HG02678 (cell line): ENCODE measurements at regions not wholly inside any gene's neighbourhood (a gene's known extent, or its start where the extent isn't known, plus 50 kb on each side); places are given as distances from the start of the nearest gene placed in this dataset.

Source experiments
- ATAC-seq: cut with Tn5 transposase; IDR thresholded peaks from one replicate; pipeline ENCODE4 v1.9.1; 2021; ENCODE audit warnings: mild to moderate bottlenecking, moderate library complexity; ENCODE audit not compliant: unreplicated experiment

DNA sequence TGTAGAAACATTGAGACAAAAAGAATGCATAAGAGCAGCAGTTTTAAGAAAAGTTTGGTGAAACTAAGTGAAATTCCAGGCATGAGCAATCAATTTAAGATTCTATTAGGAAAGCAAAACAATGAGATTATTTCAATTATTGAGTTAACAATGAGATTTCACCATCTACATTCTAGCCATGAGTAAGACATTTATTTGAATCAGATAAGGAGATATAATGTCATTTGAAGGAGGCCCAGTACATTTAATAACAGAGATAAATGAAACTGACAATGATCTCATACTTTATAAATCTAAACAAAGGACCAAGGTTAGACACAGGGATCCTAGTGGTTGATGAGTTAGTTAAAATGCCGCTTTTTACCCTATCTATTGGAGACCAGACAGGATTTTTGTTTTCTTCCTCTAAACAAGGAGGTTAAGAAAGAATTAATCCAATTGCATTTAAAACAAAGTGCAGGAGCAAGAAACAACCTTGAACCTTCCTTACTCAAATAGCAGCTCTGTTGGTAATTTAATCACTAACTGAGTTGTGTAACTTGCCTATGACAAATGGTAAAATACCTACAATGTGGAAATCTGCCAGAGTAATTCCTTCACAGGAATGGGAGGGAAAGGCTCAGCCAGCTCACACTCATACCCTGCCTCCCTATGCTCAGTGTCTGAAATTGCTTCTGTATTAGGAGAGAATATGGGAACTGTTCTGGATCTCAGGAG, 103.5 kb upstream of the NR3C1 start:
- ATAC-seq, result no peak

DNA sequence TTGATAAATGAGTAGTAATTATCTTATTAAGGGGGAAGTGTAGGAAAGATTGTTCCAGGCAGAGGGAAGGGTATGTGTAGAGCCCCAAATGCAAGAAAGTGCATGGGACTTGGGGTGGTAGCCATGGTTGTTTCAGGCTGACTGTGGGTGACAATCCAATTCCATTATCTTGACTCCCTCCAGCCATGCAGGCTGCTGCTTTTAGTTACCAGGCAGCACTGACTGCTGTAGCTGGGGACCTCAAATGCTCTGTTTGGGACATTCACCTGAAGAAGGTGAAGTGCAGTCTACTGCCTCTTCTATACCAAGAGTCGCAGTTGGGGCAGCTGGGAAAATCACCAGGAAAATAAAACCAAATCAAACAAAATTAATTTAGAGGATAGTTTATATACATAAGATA, 102.4 kb upstream of the NR3C1 start:
- ATAC-seq, result no peak

DNA sequence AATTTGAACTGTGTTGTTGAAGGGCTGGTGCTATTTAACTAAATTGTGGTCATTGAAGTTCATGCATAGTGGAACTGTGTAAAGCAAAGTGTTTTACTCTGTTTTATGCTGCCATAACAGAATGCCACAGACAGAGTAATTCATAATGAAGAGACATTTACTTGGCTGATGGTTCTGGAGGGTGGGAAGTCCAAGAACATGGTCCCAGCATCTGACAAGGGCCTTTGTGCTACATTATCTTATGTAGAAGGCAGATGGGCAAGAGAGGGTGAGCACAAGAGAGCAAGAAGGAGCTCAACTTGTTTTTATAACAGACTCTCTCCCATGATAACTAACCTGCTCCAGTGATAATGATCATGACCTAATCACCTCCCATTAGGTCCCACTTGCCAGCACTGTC, 101.9 kb upstream of the NR3C1 start:
- no peak for ATAC-seq

DNA sequence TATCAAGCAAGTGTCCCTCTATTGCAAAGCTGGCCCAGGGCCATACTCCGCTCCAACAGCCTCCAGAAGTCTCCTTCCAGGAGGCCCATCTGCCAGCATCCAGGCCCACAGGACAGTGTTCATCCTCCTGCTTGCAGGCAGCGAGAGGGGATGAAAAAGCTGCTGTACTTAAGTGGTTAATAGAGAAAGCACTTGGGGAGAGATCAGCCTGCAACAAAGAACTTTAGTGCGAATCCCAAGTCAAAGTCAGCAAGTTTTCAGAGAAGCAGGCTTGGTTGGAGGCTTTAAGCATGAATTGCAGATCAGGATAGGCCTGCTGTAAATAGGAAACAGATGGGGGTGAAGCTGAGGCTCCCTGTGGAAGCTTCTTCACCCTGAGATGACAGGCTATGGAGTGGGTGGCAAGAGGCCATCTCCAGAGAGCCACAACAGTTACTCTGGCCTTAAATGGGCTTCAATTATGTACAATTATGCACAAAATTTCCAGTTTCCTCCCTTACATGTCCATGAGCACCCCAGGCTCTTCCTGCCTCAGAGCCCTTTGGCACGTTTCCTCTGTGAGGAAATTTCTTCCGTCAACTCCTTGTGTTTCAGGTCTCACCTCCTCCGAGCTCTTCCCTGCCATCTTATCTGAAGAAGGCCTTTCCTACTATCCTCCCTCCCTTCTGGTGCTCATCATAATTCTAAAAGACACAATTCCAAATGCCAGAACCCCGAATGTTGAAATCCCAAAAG, 98.0 kb upstream of the NR3C1 start:
- no peak for ATAC-seq

DNA sequence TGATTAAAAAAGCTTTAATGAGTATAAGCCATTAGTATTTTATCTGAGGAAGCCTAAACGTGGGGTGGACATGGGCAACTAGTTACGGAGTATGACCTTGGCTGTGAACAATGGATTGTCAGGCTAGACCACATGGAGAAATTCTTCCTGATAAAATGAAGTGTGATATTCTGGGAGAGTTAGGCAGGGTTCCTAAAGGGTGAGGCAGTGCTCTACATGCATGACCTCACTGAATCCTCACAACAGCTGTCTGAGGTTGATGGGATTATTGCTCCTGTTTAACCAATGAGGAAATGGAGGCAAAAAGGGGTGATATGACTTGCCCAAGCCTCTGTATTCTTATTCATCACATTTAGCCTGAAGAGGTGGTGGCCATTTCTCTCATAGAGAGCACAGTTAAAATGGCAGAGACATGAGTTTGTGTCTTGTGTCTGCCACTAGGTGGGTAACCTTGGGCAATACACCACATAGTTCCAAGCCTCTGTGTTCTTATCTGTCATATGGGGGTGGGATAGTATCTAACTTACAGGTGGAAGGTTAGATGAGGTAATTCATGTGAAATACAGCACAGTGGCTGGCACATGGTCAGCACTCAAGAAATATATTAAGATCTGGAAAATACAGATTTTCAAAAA, 96.1 kb upstream of the NR3C1 start:
- no peak for ATAC-seq

DNA sequence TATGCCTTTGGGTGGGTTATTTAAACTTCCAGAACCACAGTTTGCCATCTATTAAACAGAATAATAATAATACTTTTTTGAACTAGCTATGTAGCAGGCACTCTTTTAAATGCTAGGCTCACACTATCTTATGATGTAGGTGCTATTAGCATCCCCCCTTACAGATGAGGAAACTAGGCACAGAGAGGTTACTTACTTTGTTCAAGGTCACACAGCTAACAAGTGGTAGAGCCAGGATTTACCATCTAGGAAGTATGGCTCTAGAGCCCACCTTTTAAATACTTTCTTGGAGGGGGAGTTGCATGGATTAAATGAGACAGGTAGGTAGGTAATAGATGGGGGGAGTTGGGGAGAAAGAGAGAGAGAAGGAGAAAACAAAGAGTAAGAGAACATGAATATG, 95.3 kb upstream of the NR3C1 start:
- no peak for ATAC-seq

DNA sequence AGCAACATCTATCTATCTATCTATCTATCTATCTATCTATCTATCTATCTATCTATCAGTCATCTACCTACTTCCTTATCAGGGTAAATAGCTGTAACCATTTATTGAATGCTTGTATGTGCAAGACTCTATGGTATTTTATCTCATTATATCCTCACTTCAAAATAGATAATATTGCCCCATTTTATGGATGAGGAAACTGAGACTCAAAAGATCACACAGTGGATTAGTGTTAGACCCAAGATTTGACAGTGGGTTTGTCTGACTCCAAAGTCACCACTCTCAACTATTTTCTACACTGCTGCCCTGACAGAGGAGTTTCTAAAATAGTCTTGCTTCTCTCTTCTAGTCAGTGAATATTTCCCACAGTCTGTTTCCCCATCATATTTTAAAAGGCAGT, 94.3 kb upstream of the NR3C1 start:
- no peak for ATAC-seq

DNA sequence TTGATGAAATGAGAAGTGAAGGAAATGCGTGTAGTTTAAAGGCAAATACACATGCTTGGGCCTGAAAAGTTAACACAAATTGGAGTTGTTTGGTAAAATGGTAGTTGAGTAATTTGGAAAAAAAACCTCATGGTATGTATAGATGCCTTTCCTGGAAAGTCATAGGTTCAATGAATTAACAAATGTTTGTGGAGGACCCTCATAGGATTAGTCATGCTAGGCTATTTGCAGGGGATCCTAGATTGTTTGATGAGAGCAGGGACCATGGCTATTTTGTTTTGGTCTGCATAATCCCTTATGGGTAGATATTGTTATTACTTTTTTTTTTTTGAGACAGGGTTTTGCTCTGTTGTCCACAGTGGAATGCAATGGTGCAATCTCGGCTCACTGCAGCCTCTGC, 93.5 kb upstream of the NR3C1 start:
- ATAC-seq, result no peak

DNA sequence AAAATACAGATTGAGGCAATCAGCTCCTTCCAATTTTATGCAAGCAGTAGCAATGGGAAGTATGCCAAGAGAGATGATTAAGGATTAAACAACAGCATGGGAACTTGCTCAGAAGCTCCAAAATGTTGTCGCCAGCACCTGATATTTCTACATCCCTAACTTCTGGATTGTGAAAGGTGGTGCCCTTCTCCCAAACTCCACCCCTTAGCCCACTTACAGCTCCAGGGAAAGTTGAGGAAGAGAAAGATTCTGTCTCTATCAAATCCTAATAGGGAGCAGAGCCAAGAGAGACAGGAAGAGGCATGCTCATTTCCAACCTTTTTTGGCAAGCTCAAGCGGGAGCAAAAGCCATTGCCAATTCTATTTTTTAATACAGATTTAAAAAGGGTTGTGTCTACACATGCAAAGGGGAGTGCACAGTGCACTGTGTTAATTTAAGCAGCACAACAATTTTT, 92.4 kb upstream of the NR3C1 start:
- no peak for ATAC-seq

DNA sequence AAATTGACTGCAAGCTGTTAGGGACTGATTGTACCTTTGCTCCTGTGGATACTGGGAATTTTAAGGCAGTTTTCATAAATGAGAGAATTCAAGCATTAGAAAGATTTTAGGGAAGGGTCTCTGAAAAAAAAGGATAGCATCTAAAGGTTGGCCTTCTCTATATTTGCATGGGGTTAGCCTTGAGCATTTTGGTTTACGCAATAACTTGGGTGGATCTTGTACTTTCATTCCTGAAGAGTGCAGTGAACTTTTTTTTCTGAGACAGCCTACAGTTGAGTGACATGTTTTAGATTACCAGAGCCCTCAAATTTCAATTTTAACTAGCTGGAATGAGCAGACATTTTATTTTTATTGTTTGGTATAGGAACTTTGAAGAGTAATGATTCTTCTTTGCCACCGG, 91.6 kb upstream of the NR3C1 start:
- no peak for ATAC-seq

DNA sequence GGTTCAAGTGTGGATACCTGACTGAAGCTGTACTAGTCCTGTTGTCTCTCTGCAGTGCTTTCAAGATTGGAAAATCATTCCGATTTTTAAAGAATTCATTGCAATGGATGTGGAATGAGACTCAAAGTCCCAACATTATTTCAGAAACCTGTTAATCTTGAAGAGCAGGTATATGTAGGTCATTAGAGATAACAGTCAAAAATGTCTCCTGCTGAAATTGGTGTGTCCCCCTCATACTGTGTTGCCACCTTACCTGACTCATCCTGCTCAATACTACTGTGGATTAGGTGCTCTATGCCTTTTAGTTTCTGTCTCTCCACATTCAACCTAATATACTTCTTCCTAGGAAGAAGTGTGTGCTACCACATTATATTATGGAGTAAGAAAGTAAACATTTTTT, 91.1 kb upstream of the NR3C1 start:
- ATAC-seq, result no peak

DNA sequence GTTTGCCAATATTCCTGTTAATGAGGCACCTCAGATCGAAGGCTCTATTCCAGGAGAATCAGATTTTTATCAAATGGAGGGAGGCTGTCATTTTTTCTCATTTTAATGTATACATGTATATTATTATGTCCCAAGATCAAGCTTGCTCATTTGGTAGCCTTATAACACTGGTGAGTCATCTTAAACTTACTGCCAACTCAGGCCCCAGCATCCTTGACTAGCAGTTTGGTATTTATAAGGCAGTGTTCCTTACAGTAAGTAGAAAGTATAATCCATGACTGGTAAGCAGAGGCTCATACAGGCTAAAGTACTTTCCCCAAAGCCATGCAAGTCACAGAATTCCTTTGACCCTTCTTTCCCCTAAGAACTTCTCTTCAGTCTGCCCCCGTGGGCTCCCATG, 90.7 kb upstream of the NR3C1 start:
- ATAC-seq, result no peak

DNA sequence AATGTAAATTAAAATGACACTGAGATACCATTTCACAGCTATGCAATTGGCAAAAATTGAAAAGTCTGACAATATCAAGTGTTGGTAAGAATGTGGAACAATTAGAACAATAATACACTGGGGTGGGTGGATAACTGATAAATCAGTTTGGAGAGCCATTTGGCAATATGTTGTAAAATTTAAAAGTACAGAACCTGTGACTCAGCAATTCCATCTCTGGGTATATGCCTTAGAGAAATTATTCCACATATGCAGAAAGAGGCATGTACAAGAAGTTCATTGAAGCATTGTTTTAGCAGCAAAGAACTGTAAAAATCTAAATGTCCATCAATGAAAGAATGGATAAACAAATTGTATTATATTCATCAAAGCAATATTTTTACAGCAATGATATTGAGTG, 89.3 kb upstream of the NR3C1 start:
- no peak for ATAC-seq

DNA sequence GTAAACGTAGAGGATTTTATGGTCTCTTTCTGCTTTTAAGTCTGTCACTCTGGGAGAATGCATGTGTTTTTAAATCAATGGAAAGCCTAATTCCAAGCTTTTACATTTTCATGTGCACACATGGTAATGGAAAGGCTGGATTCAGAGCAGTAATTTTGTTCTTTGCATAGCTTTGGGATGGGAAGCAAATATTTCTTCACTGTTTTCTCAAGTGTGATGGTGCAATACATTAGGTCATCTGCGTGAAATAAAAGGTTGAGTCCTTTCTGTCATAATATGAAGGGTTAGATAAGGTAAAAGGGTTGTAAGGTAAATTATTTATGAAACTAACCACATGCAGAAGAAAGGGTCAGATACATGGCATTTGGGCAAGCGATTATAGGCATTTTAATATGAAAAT, 88.2 kb upstream of the NR3C1 start:
- ATAC-seq, result no peak

DNA sequence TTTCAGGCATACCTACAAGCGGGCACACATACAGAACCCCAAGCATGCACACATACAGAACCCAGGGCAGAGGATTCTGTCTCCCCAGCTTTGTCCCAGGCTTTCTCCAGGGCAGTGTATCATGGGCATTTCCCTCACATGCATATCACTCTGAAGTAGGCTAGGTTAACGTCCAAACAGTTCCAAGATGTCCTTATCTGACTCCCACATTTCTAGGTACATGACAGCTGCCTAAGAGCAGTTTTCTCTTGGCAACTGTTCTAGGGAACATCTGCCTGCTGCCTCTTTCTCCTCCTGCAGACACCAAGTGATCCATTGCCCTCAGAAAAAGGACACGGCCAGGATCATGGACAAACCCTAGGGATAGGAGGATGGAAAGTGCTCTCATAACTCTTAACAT, 84.9 kb upstream of the NR3C1 start:
- ATAC-seq, result no peak

DNA sequence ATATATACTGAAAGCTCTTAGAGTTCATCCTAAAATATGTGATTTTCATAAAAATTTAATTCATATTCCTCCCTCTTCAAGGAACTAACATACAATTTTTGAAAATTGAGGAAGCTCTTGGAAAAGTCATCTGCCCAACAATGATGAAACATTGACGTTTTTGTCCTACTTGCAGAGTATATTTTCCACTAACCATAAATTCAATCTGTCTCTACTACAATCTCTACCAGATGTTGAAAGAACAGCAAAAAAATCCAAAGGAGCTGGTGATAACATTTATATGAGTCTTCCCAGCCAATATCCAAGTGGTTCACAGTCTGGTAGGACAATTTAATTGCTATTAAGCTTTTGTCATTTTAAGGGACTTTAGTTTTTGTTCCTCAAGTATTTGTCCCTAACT, 81.1 kb upstream of the NR3C1 start:
- ATAC-seq, result no peak

DNA sequence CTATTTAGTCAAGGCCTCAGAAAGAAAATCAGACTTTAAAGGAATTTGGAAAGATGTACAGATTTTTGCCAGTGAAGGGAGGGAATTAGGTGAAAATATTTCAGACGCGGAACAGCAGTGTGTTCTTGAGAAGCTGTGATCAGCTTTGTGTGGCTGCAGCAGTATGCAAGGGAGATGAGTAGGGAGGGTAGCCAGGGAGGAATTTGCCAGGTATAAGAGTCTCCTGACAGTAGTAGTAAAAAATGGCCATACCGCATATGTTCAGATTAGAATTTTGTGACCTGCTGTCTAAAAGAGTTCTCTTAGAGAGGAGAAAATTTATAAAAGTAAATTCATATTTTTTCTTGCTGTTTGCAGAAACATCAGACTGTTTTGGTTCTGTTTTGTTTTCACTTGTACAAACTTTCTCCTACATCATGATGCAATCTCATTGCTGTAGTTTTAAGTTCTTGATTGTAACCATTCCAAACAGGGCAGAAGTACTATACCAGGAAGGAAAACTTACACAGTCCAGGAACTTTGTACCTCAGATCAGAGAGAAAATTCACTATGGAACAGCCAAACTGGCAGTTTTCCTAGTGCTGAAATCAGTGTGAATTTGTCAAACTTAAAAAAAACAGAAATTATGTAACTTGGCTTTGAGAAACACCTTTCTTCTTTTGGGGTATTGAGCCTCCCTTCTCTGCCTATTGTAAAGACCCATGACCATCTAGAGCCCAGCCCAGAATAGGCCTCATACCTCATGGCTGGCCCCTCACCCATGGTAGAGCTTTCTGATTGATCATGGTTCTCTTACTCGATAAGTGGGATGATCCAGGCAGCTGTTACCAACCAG, 78.4 kb upstream of the NR3C1 start:
- no peak for ATAC-seq

DNA sequence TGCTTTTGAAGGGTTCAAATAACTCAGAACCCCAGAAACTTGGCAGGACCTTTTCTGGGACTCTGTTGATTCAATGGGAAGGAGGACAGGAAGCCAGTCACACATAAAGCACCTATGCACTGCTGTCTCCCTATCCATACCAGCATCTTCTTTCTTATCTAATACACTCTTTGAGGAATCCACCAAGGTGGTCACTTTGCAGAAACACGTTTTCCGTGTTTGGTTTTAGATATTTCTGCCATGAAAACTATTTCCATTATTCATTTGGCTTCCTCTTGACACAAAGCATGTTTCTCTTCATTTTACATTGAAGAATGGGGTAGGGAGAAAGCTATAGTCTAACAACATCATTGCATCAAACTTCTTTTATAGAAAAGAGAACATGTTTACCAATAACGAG, 76.5 kb upstream of the NR3C1 start:
- ATAC-seq, result no peak

DNA sequence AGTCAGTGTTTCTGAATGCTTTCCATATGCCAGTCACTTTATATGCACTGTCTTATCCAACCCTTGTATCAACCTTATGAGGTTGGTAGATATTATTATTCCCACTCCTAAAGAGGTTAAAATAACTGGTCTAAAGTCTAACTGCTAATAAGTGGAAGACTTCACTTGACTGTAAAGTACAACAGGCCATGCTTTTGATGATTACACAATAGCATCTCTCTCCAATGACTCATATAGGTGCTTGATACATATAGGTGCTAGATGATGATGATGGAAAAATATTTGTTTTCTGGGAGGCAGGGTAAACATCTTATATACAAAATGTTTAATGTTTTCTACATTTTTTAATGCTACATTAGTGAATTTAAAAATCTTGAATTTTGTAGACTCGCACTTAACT, 75.9 kb upstream of the NR3C1 start:
- no peak for ATAC-seq

DNA sequence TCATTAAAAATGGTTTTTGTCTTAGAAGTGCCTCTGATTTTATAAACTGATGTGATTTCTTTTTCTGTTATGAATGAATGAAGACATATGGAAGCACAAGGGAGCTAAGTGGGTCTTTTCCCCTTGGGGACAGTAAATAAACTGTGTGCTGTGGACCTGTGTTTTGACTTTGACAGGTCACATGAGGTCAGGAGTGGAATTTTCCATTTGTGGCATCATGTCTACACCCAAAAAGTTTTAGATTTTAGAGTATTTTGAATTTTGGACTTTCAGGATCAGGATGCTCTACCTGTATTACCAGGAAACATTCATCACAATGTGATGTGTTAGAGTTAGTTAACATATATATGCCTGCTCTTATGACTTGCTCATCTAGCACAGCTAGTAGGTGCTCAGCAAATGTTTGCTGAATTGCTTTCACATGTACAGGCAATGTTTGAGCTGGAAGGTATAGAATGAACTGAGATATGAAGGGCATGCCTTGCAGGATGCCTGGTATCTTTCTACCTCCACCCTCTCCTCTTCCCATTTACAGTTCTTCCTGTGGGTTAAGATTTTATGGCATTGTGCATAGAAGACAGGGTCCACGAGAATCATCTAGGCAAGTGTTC, 73.2 kb upstream of the NR3C1 start:
- no peak for ATAC-seq

DNA sequence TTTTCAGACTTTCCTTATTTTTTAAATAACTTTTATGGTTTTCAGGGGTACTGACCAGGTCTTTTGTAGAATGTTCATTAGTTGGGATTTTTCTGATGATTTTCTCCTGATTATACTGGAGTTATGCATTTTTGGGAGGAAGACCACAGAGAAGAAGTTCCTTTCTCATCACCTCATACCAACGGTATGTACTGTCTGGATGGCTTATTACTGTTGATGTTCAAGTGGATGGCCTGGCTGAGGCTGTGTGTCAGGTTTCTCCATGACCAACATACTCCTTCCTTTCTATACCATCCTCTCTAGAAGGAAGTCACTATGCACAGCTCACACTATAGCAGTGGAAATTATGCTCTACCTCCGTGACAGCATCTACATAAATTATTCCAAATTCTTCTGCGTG, 71.1 kb upstream of the NR3C1 start:
- no peak for ATAC-seq
